Fibroblast of lung (primary cell): ENCODE measurements at regions not wholly inside any gene's neighbourhood (a gene's known extent, or its start where the extent isn't known, plus 50 kb on each side); places are given as distances from the start of the nearest gene placed in this dataset.

Source experiments
- DNase-seq, 2 donors: peaks; one replicate each; pipeline versions ENCODE4 v3.0.0 to v3.0.0-alpha.2; 2010; ENCODE audit warnings: low read depth in 2 of 2
- H2AFZ ChIP-seq: 2 replicates; pipeline ENCODE4 v1.5.1; 2012; ENCODE audit warnings: low read length, control low read depth, inconsistent platforms
- H3K27ac ChIP-seq: 2 replicates; pipeline ENCODE4 v1.5.1; 2011; ENCODE audit warnings: low read length, control low read depth; ENCODE audit not compliant: insufficient read depth
- H3K27me3 ChIP-seq: 2 replicates; pipeline ENCODE4 v1.5.1; 2011; ENCODE audit warnings: mild to moderate bottlenecking, low read length; ENCODE audit not compliant: control insufficient read depth, insufficient read depth
- H3K36me3 ChIP-seq: 2 replicates; pipeline ENCODE4 v1.5.1; 2011; ENCODE audit warnings: low read length; ENCODE audit not compliant: control insufficient read depth, insufficient read depth
- H3K4me1 ChIP-seq: 2 replicates; pipeline ENCODE4 v1.5.1; 2011; ENCODE audit warnings: low read length; ENCODE audit not compliant: control insufficient read depth, insufficient read depth; ENCODE audit errors: extremely low read depth
- H3K4me2 ChIP-seq: 2 replicates; pipeline ENCODE4 v1.5.1; 2011; ENCODE audit warnings: low read length, control low read depth; ENCODE audit not compliant: insufficient read depth; ENCODE audit errors: extremely low read depth
- H3K4me3 ChIP-seq, 4 experiments: fragments of 200-600 bp in 1 of 4; sonication (generic) in 1 of 4; replicated peaks in 1 of 4; 2 replicates each; pipeline ENCODE4 v1.5.1; 2011 to 2016; ENCODE audit warnings: low read length in 4 of 4, low read depth in 3 of 4, mild to moderate bottlenecking in 3 of 4, control low read depth in 2 of 4, inconsistent platforms in 1 of 4, mixed read lengths in 1 of 4; ENCODE audit not compliant: insufficient read depth in 1 of 4; ENCODE audit errors: control extremely low read depth in 1 of 4
- H3K79me2 ChIP-seq: 2 replicates; pipeline ENCODE4 v1.5.1; 2012; ENCODE audit warnings: mild to moderate bottlenecking, low read length, inconsistent platforms; ENCODE audit not compliant: control insufficient read depth, insufficient read depth
- H3K9ac ChIP-seq: 2 replicates; pipeline ENCODE4 v1.5.1; 2011; ENCODE audit warnings: mild to moderate bottlenecking, low read length, control low read depth; ENCODE audit not compliant: insufficient read depth
- H3K9me3 ChIP-seq: 2 replicates; pipeline ENCODE4 v1.5.1; 2012; ENCODE audit warnings: low read depth, low read length; ENCODE audit not compliant: control insufficient read depth, insufficient read depth
- H4K20me1 ChIP-seq: 2 replicates; pipeline ENCODE4 v1.5.1; 2011; ENCODE audit warnings: low read length; ENCODE audit not compliant: control insufficient read depth, insufficient read depth; ENCODE audit errors: extremely low read depth
- CTCF ChIP-seq, 2 donors: IDR thresholded peaks in 1 of 2; conservative IDR thresholded peaks in 1 of 2; 1 replicate in 1 of 2; 2 replicates in 1 of 2; pipeline ENCODE4 v1.5.1; 2011 to 2012; ENCODE audit warnings: low read length in 2 of 2, control low read depth in 1 of 2, inconsistent platforms in 1 of 2, low read depth in 1 of 2, mild to moderate bottlenecking in 1 of 2
- EZH2 ChIP-seq: IDR thresholded peaks from 2 replicates; pipeline ENCODE4 v1.5.1; 2012; ENCODE audit warnings: low read length, control low read depth, mild to moderate bottlenecking; ENCODE audit errors: missing control alignments

GRCh38 chr11:33412241-33412640 lies 155.1 kb downstream of the HIPK3 start:
- Histone ChIP-seq H3K27ac (no peak overlapping the region), H3K4me2 (no peak overlapping the region), H3K9ac (no peak overlapping the region), H3K4me3 (no peak overlapping the region), H2AFZ (no peak overlapping the region), H3K4me1 (no peaks in the 10 kb centered on the region), H3K27me3 (no peaks in the 10 kb centered on the region), H3K79me2 (no peaks in the 10 kb centered on the region), H3K9me3 (no peaks in the 10 kb centered on the region), H4K20me1 (no peaks in the 10 kb centered on the region), H3K36me3 (no peaks in the 10 kb centered on the region)
- no peak for TF ChIP-seq EZH2
- no peak for TF ChIP-seq CTCF (conservative IDR thresholded peaks at IDR 0.05 in 1 of 2, IDR thresholded peaks at IDR 0.05 in 1 of 2; ENCODE audit: low read depth in 1 of 2, low read length in 2 of 2)
- peak in 1 of 2 donors; percentile 39 for DNase-seq

DNA sequence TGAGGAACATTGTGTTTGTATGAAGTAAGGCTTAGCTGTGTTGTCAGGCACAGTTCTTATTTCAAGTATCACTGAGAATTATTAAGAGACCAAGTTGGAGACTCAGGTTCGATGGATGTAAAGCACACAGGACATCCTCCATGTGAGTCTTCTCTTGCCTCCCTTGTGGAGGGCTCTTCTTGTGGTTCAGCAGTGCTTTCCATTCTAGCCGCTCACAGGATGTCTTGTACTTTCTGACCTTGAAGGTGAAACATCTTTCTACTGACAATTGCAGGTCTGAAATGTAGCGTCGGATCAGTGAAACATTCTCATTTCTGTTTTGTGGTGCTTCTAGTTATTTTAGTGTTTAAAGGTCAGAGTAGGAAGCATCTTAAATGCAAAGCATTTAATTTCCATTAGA lies 154.6 kb downstream of the HIPK3 start:
- Histone ChIP-seq H3K4me2 (no peak overlapping the region), H2AFZ (no peak overlapping the region), H3K9me3 (no peaks in the 10 kb centered on the region), H3K27me3 (no peaks in the 10 kb centered on the region), H3K79me2 (no peaks in the 10 kb centered on the region), H3K4me1 (no peaks in the 10 kb centered on the region), H3K27ac (no peak overlapping the region), H3K36me3 (no peaks in the 10 kb centered on the region), H3K4me3 (no peak overlapping the region), H3K9ac (no peak overlapping the region), H4K20me1 (no peaks in the 10 kb centered on the region)
- TF ChIP-seq CTCF (conservative IDR thresholded peaks at IDR 0.05 in 1 of 2, IDR thresholded peaks at IDR 0.05 in 1 of 2; ENCODE audit: low read depth in 1 of 2, low read length in 2 of 2) (no peak), EZH2 (no peak)
- no peak for DNase-seq

GRCh38 chr11:33410086-33410765 lies 153.0 kb downstream of the HIPK3 start:
- H3K79me2 ChIP-seq: no peaks in the 10 kb centered on the region
- H3K9ac ChIP-seq: no peak overlapping the region
- no peaks in the 10 kb centered on the region for H3K9me3 ChIP-seq
- no peak for TF ChIP-seq CTCF (conservative IDR thresholded peaks at IDR 0.05 in 1 of 2, IDR thresholded peaks at IDR 0.05 in 1 of 2; ENCODE audit: low read depth in 1 of 2, low read length in 2 of 2)
- TF ChIP-seq EZH2: no peak
- H3K4me1 ChIP-seq: no peaks in the 10 kb centered on the region
- H3K4me2 ChIP-seq: no peak overlapping the region
- no peaks in the 10 kb centered on the region for H4K20me1 ChIP-seq
- H3K4me3 ChIP-seq: no peak overlapping the region
- no peak overlapping the region for H3K27ac ChIP-seq
- H2AFZ ChIP-seq: no peak overlapping the region
- H3K27me3 ChIP-seq: no peaks in the 10 kb centered on the region
- no peaks in the 10 kb centered on the region for H3K36me3 ChIP-seq
- DNase-seq: no peak
